Activated CD4-positive, alpha-beta T cell treated with anti-CD3 and anti-CD28 coated beads for 36 hours (primary cell): ENCODE measurements at regions not wholly inside any gene's neighbourhood (a gene's known extent, or its start where the extent isn't known, plus 50 kb on each side); places are given as distances from the start of the nearest gene placed in this dataset.

Experiments used
- ATAC-seq: fragments of 200-7000 bp; cut with Tn5 transposase; one replicate; pipeline ENCODE4 v1.10.0; 2021; ENCODE audit warnings: mild to moderate bottlenecking, moderate library complexity
- CTCF ChIA-PET: fragments of 350-600 bp; sonication (Branson Sonifier 250); formaldehyde crosslinking; loops from one replicate; lab custom pipeline; 2021; ENCODE audit warnings: antibody characterized with exemption; lab: Charles Lee
- POLR2A ChIA-PET: fragments of 350-600 bp; sonication (Branson Sonifier 250); formaldehyde crosslinking; loops from one replicate; lab custom pipeline; 2021; ENCODE audit warnings: antibody characterized with exemption, inconsistent platforms; lab: Charles Lee
- DNase-seq: peaks from one replicate; pipeline ENCODE4 v3.0.0-alpha.2; 2020
- H3K27ac Mint-ChIP-seq: one replicate; pipeline ENCODE4 v1.8.0; 2021; ENCODE audit warnings: mixed read lengths
- H3K27me3 Mint-ChIP-seq: one replicate; pipeline ENCODE4 v1.8.0; 2021; ENCODE audit warnings: mixed read lengths
- H3K36me3 Mint-ChIP-seq: one replicate; pipeline ENCODE4 v1.8.0; 2021; ENCODE audit warnings: low read depth, mixed read lengths
- H3K4me1 Mint-ChIP-seq: one replicate; pipeline ENCODE4 v1.8.0; 2021; ENCODE audit warnings: mixed read lengths
- H3K4me3 Mint-ChIP-seq: one replicate; pipeline ENCODE4 v1.8.0; 2021; ENCODE audit warnings: mild to moderate bottlenecking, moderate library complexity, mixed read lengths
- H3K9me3 Mint-ChIP-seq: one replicate; pipeline ENCODE4 v1.8.0; 2021; ENCODE audit warnings: low read depth, mixed read lengths
- intact Hi-C, 2 experiments: fragments of 100-400 bp; cut with DNase I in 1 of 2; cut with micrococcal nuclease in 1 of 2; formaldehyde crosslinking; loops; one replicate each; pipeline versions ENCODE4 v1.14.2 to v1.15.1; 2022 to 2024; cut with DNase I, micrococcal nuclease

GRCh38 chr20:48294942-48295341, 509.7 kb upstream of the SULF2 start:
- H3K27ac Mint-ChIP-seq = no peak overlapping the region
- no peak for ATAC-seq
- CTCF ChIA-PET = interaction anchor here (0.9 kb wide), 1 partner anchor 13 kb away, joined by 3 read pairs; no protein-coding TSS in a partner anchor
- POLR2A ChIA-PET = no interaction called here
- peaks cover 1% of the 10 kb centered on the region for H3K27me3 Mint-ChIP-seq
- H3K4me3 Mint-ChIP-seq = no peak overlapping the region
- H3K4me1 Mint-ChIP-seq = no peaks in the 10 kb centered on the region
- no peaks in the 10 kb centered on the region for H3K36me3 Mint-ChIP-seq
- intact Hi-C loops = no loop called here
- no peaks in the 10 kb centered on the region for H3K9me3 Mint-ChIP-seq
- DNase-seq = no peak

- Mint-ChIP-seq H3K9me3 (no peaks in the 10 kb centered on the region), H3K4me1 (no peaks in the 10 kb centered on the region), H3K27ac (no peak overlapping the region), H3K4me3 (no peak overlapping the region), H3K36me3 (no peaks in the 10 kb centered on the region), H3K27me3 (peaks cover 4% of the 10 kb centered on the region)
- intact Hi-C loops = no loop called here
- ChIA-PET POLR2A (no interaction called here), CTCF (no interaction called here)
- no peak for DNase-seq
- ATAC-seq = no peak
These were observed 508.9 kb upstream of the SULF2 start for GRCh38 chr20:48294196-48294595.

- Mint-ChIP-seq H3K9me3 (no peaks in the 10 kb centered on the region), H3K27ac (no peak overlapping the region), H3K4me1 (no peaks in the 10 kb centered on the region), H3K36me3 (no peaks in the 10 kb centered on the region), H3K4me3 (no peak overlapping the region), H3K27me3 (peaks cover 4% of the 10 kb centered on the region)
- intact Hi-C loops = no loop called here
- POLR2A ChIA-PET = no interaction called here
- CTCF ChIA-PET = no interaction called here
- ATAC-seq (no peak), DNase-seq (no peak)
These were observed 508.4 kb upstream of the SULF2 start for GRCh38 chr20:48293671-48294070.

DNA sequence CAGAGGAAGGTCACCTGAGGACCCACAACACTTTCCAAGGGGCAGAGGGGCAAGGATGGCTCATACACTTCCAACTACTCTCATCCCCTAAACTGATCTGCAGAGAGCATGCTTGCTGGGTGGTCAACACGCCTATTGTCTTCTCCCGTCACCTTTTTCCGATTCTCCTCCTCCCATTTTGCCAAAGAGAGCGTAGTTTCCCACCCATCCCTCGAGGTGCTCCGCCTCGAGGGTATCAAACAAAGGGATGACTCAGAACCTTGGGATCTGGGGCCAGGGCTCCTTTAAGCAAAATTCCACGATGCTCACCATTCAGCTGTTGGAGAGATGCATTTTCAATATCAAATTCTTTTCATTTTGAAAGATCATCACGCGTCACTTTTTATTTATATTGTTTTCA, 507.5 kb upstream of the SULF2 start:
- CTCF ChIA-PET = no interaction called here
- Mint-ChIP-seq H3K36me3 (no peaks in the 10 kb centered on the region), H3K27me3 (peaks cover 4% of the 10 kb centered on the region), H3K4me3 (no peak overlapping the region), H3K4me1 (no peaks in the 10 kb centered on the region), H3K27ac (no peak overlapping the region), H3K9me3 (no peaks in the 10 kb centered on the region)
- ATAC-seq (no peak), DNase-seq (no peak)
- POLR2A ChIA-PET = no interaction called here
- intact Hi-C loops = no loop called here

GRCh38 chr20:48291896-48292295, 506.6 kb upstream of the SULF2 start:
- Mint-ChIP-seq H3K4me1 (no peaks in the 10 kb centered on the region), H3K27ac (no peak overlapping the region), H3K36me3 (no peaks in the 10 kb centered on the region), H3K9me3 (no peaks in the 10 kb centered on the region), H3K27me3 (peaks cover 4% of the 10 kb centered on the region), H3K4me3 (no peak overlapping the region)
- POLR2A ChIA-PET = no interaction called here
- no peak for ATAC-seq
- CTCF ChIA-PET = interaction anchor here (1.1 kb wide), 1 partner anchor 12 kb away, joined by 3 read pairs; no protein-coding TSS in a partner anchor
- intact Hi-C loops = no loop called here
- DNase-seq = no peak

GRCh38 chr20:48288930-48289507, 503.7 kb upstream of the SULF2 start:
- DNase-seq (no peak), ATAC-seq (no peak)
- H3K36me3 Mint-ChIP-seq = no peaks in the 10 kb centered on the region
- ChIA-PET POLR2A (no interaction called here), CTCF (interaction anchor here (0.6 kb wide), 1 partner anchor 128 kb away, joined by 3 read pairs; no protein-coding TSS in a partner anchor)
- H3K4me3 Mint-ChIP-seq = no peak overlapping the region
- intact Hi-C loops = no loop called here
- H3K27me3 Mint-ChIP-seq = peaks cover 7% of the 10 kb centered on the region
- no peaks in the 10 kb centered on the region for H3K4me1 Mint-ChIP-seq
- no peak overlapping the region for H3K27ac Mint-ChIP-seq
- H3K9me3 Mint-ChIP-seq = no peaks in the 10 kb centered on the region

DNA sequence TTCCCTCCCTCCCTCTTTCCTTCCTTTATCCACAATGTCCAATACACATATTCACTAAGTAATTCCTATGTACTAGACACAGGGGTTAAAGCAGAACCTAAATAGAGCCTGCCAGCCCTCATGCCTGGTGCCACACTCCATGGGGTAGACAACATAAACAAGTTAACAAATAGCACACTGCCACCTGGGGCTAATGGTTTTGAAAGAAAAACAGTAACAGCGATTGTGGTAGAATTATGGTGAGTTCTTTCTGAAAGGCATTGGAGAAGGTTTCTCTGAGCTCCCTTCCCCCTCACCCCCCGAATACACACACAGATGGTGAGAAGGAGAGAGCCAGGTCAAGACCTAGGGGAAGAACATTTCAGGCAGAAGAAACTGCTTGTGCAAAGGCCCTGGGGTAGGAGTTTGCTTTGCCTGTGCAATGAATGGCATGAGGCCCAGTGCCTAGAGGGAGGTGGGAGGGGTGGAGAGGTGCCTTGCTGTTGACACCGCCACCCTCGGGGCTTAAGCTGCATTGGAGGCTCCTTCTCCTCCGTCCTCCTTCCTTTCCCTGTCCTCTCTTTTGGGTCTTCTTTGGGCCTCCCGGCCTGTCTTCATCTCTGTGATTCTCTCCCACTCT, 502.4 kb upstream of the SULF2 start:
- Mint-ChIP-seq H3K4me1 (no peaks in the 10 kb centered on the region), H3K9me3 (no peaks in the 10 kb centered on the region), H3K36me3 (no peaks in the 10 kb centered on the region), H3K27me3 (peaks cover 9% of the 10 kb centered on the region), H3K27ac (no peak overlapping the region), H3K4me3 (no peak overlapping the region)
- DNase-seq (no peak), ATAC-seq (no peak)
- ChIA-PET CTCF (no interaction called here), POLR2A (no interaction called here)
- intact Hi-C loops = no loop called here

DNA sequence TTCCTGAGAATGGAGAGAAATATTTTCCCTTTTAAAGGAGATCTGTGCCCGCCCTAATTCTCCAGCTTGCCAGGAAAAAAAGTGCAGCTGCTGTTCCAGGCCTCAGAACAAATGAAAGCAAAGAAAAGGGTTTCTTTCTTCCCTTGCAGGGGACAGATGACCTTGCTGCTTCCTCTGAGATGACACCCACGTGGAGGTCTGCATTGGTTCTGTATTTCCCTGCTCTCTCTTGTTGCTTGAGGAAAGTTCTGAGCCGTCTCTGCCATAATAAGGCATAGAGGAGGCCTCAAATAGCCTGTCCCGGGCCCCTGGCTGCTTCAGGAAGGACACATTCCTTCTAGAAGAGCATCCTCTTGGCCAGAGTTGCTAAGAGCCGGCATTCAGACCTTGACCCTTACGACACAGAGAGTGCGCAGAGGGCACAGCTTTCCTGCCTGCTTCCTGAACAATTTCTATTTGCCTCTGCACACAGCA, 501.8 kb upstream of the SULF2 start:
- ChIA-PET POLR2A (no interaction called here), CTCF (no interaction called here)
- Mint-ChIP-seq H3K4me1 (no peaks in the 10 kb centered on the region), H3K9me3 (no peaks in the 10 kb centered on the region), H3K27me3 (peaks cover 9% of the 10 kb centered on the region), H3K4me3 (no peak overlapping the region), H3K36me3 (no peaks in the 10 kb centered on the region), H3K27ac (no peak overlapping the region)
- DNase-seq (no peak), ATAC-seq (no peak)
- intact Hi-C loops = no loop called here

DNA sequence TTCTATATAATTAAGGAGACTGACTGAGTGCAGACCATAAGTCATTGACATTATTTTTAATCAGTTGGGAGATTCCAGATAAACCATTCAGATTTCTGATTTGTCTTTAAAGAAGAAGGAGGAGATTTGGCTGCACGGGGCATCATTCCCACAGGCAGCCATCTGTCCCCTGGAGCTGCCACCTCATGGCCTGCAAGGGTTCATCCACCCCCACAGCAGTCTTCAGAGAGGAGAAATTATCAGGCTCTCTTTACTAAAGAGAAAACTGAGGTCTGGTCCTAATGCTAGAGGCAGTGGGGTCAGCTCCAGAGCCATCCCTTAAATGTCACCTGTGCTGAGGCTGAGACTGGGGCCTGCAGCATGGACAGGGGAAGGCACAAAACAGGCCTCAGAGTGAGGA, 501.3 kb upstream of the SULF2 start:
- intact Hi-C loops = no loop called here
- H3K4me3 Mint-ChIP-seq = no peak overlapping the region
- H3K27ac Mint-ChIP-seq = no peak overlapping the region
- ATAC-seq = no peak
- no peak for DNase-seq
- ChIA-PET POLR2A (no interaction called here), CTCF (no interaction called here)
- no peaks in the 10 kb centered on the region for H3K4me1 Mint-ChIP-seq
- H3K9me3 Mint-ChIP-seq = no peaks in the 10 kb centered on the region
- peaks cover 9% of the 10 kb centered on the region for H3K27me3 Mint-ChIP-seq
- no peaks in the 10 kb centered on the region for H3K36me3 Mint-ChIP-seq

DNA sequence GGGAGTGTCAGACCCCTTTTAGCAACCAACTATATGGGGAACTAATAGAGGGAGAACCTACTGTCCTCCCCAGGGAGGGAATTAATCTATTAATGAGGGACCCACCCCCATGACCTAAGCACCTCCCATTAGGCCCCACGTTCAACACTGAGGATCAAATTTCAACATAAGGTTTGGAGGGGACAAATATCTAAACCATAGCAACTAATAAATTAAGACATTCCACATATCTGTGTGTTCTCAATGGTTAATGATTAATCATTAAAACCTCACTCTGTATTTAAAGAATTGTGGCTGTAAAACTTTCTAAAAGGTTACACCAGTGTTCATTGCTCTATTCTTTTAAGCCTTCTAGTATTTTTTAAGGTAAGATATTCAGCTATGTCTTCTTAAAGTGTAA, 500.4 kb upstream of the SULF2 start:
- H3K27me3 Mint-ChIP-seq = peaks cover 9% of the 10 kb centered on the region
- H3K36me3 Mint-ChIP-seq = no peaks in the 10 kb centered on the region
- CTCF ChIA-PET = no interaction called here
- no peak overlapping the region for H3K4me3 Mint-ChIP-seq
- intact Hi-C loops = no loop called here
- POLR2A ChIA-PET = no interaction called here
- ATAC-seq (no peak), DNase-seq (no peak)
- H3K9me3 Mint-ChIP-seq = no peaks in the 10 kb centered on the region
- no peaks in the 10 kb centered on the region for H3K4me1 Mint-ChIP-seq
- H3K27ac Mint-ChIP-seq = no peak overlapping the region

DNA sequence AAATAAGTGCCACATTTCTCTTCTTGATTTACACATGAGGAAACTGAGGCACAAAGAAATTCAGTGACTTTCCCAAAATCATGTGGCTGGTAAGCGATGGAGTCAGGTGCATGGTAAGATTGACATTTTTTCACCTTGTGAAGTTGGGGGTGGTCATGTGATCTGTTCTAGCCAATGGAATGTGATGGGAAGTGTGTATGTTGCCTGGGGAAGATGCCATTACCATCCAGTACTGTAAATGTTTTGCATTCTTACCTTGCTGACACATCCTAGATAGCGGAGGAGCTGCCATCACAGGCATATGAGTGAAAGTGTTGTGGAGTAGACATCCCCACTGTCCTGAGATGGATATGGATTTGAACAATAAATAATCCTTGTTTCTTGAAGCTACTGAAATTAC, 499.6 kb upstream of the SULF2 start:
- ATAC-seq = no peak
- H3K4me1 Mint-ChIP-seq = no peaks in the 10 kb centered on the region
- no peaks in the 10 kb centered on the region for H3K36me3 Mint-ChIP-seq

DNA sequence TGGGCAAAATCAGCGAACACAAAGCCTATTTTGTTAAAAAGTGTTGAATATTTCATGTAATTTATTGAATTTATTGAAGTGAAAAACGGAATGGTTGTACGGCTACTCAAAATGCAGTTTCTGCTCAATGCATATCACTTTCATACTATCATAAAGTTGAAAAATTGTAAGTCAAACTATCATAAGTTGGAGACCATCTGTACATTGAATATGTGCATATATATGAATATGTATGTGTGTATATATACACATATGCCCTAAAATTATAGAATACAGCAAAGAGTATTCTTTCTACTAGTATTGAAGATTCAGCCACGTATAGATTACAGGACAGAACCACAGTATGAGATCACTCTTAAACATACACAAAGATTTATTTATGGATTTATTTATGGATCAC, 499.0 kb upstream of the SULF2 start:
- intact Hi-C loops = no loop called here
- no peaks in the 10 kb centered on the region for H3K36me3 Mint-ChIP-seq
- DNase-seq (no peak), ATAC-seq (no peak)
- H3K27ac Mint-ChIP-seq = no peak overlapping the region
- no peaks in the 10 kb centered on the region for H3K9me3 Mint-ChIP-seq
- POLR2A ChIA-PET = no interaction called here
- no peak overlapping the region for H3K4me3 Mint-ChIP-seq
- peaks cover 10% of the 10 kb centered on the region for H3K27me3 Mint-ChIP-seq
- no peaks in the 10 kb centered on the region for H3K4me1 Mint-ChIP-seq
- CTCF ChIA-PET = no interaction called here

More for the DNA sequence above, 499.6 kb upstream of the SULF2 start:
- H3K9me3 Mint-ChIP-seq = no peaks in the 10 kb centered on the region
- H3K4me3 Mint-ChIP-seq = no peak overlapping the region
- H3K27me3 Mint-ChIP-seq = peaks cover 9% of the 10 kb centered on the region
- no peak overlapping the region for H3K27ac Mint-ChIP-seq
- intact Hi-C loops = no loop called here
- DNase-seq = no peak
- CTCF ChIA-PET = no interaction called here
- POLR2A ChIA-PET = no interaction called here
